HG03521 (cell line): ENCODE measurements at regions not wholly inside any gene's neighbourhood (a gene's known extent, or its start where the extent isn't known, plus 50 kb on each side); places are given as distances from the start of the nearest gene placed in this dataset.
"Not testable (repeated sequence)": the region's sequence is repeated elsewhere in the genome, so short reads cannot be mapped to it uniquely, and the experiment has no call there.

ENCODE experiments used
- ATAC-seq: cut with Tn5 transposase; IDR thresholded peaks from one replicate; pipeline ENCODE4 v1.9.1; 2021; ENCODE audit warnings: mild to moderate bottlenecking, moderate library complexity; ENCODE audit not compliant: unreplicated experiment

DNA sequence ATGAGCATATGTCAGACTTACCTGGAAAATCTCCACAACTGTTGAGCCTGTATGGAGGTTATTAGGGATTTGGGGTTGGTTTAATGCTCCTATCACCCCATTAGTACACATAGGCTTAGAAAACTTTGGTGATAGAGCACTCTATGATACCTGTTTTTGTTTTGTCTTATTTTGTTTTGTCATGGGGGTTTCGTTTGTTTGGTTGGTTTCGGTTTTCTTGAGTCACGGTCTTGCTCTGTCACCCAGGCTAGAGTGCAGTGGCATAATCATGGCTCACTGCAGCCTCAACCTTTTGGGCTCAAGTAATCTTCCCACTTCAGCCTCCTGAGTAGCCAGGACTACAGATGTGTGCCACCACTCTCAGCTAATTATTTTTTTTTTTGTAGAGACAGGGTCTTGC is 70.0 kb downstream of the MZT1 start:
- no peak for ATAC-seq

DNA sequence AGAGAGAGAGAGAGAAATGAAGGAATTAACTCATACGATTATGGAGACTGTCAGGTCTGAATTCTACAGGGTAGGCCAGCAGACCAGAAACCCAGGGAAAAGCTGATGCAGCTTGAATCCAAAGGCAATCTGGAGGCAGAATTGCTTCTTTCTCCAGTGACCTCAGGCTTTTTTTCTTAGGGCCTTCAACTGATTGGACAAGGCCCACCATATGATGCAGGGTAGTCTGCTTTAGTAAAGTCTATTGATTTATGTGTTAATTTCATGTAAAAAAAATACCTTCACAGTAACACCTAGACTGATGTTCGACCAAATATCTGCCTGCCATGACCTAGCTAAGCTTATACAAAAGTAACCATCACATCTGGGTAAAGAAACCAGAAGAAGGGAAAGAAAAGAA is 71.1 kb downstream of the MZT1 start:
- no peak for ATAC-seq

DNA sequence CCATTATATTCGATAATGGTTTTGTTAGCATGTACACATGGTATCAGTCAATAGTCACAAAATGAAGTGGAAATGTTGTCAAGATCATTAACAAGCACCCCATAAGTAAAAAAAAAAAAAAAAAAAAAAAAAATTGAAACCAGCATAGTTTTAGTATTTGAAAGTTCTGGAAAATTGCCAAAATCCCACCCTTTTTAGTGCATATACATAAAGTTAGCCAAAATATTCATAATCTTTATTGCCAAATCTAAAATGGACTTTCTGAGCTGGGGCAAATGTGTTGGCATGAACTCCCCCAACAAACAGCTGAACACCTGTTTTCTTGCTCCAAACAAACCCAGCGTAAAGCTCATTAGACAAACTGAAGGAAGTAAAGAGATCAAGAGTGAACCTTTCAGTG is 73.9 kb downstream of the MZT1 start:
- ATAC-seq: no peak

DNA sequence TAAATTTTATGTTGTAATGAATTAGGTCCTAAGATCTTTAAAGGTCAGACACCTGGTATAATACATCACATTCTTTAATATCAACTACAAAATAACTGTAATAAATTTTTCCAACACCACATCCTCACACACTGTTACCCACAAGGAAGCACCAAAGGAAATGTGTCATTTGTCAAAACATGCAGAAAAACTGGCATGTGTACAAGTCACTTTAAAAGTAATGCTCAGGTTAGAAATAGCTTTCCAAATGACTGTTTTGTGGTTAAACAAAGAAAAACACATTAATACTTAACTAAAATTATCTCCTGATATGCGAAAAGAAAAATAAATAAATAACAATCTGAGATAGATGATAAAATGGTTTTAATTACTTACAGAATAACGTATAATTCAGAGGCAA is 74.7 kb downstream of the MZT1 start:
- no peak for ATAC-seq

DNA sequence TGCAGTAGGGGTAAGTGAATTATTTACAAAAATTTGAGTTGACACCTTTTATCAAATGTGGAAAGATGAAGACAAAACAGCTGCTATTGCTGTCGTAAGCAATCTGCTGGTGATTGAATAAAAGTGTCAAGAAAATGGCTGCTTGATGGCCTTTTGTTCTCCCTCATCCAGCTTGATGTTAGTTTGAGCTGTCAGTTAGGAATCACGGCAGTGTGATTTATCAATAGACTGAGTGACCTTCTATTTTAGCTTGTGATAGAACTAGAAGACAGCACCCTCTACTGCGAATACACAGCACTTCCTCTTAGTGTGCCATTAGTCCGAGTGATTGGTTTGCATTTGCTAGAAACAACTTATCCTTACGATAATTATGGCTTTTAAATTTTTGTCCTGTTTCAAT is 76.3 kb downstream of the MZT1 start:
- no peak for ATAC-seq

DNA sequence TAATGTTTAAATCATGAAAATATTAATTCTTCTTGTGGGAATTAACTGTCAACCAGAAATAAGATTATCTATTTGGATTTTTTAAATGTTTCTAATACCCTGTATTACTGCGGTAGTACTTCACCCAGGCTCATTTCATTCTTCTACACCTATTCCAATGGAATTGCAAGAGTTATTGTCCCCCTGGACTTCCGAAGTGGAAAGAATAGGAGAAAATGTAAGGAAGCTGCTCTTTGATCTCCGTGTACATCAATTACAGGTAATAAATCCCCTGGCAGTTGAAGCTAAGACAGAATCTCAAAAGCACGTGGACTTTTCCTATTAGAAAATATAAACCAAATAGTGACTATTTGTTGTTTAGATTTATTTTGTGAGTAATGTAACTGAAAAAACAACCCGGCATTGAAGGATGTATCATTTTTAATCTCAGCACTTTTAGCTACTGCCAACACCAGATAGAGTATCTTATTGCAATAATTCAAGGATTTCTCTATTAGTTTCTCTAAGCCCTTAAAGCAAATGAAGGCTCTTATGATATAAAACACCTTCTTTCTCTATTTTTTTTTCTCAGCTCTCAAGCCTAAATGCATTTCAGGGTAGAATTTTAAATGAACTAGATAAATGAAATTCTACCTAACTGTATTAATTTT is 77.3 kb downstream of the MZT1 start:
- ATAC-seq: no peak

DNA sequence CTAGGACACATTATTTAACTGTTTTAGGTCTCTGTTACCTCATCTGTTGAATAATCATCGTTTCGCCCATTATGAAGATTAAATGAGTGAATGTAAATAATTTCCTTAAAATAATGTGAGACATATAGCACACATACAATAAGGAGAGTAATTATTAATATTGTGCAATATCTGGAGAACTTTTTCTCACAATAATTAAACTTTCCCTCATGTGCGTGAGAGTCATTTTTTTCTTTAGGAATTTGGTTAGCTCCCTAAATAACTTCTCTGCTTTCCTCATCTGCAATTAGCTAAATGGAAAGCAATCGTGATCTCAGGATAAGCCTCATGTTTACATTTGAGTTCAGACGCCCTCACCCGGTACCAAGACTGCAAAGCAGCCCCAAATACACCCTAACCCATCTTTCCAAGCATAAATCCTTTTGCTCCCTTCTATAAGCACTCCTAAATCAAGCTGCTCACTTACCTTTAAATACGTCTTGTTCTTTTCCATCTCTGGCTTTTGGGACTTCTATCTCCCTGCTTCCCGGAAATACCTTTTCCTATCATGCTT is 78.8 kb downstream of the MZT1 start:
- no peak for ATAC-seq

DNA sequence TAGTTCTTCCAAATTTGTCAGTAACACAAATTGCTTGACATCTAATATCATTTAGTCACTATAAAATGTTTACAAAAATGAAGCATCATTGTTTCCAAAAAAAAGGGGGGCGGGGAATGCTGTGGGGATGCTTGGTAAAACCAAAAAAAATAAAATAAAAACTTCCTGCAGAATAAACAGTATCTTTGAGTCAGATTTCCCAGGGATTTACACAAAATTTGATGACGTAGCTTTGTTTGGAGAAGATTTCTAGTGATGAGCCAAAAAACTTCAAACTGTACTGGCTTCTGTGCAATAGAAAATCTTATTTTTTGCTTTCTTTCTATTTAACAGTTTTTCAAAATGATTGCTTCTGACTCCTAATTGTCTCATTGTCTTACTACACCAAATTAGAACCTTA is 80.0 kb downstream of the MZT1 start:
- ATAC-seq: no peak

DNA sequence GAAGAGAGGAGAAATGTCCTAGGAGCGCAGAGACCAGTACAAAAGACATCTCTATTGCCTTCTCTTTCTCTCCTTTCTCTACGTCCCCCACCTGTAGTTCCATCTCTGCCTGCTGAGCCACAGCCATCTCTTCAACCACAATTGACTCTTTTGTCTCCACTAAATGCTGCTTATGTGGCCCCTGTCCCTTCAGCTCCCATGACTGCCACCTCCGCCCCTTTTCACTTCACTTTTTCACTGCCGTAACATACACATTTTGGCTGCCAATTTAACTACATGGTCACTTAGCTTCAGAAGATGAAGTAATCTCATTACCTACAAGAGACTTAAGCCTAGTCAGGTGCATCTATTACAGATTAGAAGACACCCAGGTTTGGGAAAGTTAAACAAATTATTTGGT is 81.9 kb downstream of the MZT1 start:
- ATAC-seq: no peak

DNA sequence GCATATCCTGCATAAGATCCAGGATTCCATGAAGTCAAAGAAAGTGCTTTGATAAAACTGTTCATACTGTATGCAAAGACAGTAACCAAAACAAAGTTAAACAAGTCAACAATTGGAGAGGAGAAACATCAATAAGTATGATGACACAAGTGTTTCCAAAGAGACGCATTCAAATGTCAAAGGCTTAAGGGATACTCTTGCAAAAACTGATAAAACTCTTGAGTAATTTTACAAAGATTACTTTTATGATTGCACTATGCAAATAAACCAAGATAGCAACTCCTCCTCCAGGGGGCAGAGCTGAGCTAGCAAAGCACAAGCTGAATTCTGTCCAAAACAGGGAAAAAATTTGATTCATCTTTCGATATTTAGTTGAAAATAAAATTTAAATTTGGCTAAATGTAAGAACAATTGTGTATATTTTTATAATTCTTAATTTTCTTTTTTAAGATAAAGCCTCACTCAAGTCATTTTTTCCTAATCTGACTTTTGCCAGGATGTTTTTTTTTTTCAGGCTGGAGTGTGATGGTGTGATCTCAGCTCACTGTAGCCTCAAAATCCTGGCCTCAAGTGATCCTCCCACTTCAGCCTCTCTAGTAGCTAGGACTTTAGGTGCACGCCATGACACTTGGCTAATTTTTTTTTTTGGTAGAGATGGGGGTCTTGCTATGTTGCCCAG is 84.0 kb downstream of the MZT1 start:
- peak; percentile 61 for ATAC-seq

DNA sequence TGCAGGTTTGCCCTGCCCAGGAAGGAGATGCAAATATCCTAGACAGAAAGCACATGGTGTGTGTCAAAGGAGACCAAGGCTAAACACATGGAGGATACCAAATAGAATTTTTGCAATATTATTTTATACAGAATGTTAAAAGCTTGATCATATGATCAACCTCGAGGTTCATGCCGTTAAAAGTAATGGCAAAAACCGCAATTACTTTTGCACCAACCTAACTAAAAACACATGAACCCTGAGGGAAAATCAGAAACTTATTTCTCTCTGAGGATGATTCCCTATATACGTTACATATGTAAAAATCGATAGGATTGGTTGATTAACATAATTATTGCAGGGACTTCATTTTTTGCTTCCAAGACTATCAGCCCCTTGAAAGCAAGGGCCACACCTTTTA is 88.1 kb downstream of the MZT1 start:
- ATAC-seq: no peak

DNA sequence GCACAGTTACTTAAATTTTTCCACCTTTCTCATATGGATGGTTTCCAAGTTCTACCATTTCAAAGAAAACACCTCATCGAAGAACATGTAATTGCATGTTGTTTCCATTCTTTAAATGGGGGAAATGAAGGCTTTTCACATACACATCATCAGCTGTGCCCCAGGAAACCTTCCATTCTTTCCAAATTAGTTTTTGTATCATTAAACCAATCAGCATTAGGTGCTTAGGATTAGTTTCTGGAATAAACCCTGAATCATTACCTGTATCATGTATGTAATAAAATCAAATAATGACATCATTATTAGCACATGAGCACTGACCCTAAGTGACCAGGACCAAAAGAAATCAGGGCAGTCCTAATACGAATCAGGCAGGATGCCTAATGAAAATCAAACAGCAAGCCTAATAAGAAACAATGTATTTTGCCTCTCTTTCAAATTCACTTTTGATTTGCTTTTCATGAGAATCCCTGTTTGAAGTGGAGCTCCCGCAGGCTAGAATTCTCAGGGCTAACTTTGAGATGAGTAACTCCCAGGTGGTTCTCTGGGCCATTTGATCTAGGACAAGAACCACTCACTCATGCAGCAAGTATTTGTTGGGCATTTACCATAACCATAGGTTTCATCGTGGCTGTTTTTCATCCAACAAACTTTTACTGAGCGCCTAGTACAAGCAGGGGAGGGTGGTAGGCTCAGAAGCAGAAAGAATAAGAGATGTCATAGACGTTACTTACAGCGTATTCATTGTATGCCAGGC is 89.2 kb downstream of the MZT1 start:
- no peak for ATAC-seq

DNA sequence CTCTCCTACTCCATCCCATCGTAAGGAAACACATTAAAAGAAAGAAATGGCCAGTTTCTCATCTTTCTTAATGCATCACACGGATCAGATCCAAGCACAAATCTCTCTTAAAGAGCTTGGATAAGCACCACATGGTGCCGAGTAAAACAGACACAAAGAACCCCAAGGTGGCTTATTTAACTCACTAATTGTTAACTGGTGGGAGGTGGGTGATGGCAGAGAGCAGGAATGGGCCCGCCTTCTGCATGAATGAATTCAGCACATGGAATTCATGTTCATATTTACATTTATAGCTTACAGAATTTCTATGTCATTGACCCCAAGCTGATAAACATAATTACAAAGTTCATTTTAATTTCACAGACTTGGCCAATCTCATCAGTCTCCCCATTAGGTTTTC is 89.9 kb downstream of the MZT1 start:
- ATAC-seq: no peak

DNA sequence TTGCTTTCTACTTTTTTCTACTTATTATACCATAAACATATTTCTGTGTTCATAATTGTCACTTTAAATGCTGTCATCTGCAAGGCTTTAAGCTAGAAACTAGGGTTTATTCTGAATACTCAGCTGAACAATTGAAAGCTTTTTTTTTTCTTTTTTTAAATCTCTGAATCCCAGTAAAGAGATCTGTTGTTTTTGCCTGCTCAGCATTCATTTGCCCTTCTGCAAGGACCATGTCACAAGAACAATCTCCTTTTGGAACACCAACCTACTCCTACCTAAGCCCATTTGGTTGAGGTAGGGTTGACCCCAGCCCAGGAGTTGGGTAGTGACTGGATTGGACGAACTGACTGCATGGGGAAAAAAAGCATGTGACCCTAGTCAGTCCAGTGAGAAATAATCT is 92.6 kb downstream of the MZT1 start:
- ATAC-seq: no peak

DNA sequence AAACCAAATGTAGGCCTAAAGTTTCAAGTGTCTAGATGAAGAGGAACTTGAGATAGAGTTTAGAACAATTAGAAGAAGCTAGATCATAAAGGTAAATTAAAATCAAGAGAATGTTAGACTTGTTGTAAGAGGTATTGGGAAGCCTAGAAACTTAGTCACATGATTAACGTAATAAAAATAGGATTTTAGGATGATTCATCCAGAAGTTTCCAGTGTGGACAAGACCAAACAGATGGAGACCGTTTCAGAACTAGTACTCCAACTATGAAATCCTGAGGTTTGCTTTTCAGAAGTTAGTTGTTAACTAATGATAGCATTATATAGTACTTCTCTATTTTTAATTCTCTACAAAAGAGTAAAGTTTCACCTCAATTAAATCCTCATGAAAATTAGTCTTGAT is 104.9 kb downstream of the MZT1 start:
- ATAC-seq: no peak

DNA sequence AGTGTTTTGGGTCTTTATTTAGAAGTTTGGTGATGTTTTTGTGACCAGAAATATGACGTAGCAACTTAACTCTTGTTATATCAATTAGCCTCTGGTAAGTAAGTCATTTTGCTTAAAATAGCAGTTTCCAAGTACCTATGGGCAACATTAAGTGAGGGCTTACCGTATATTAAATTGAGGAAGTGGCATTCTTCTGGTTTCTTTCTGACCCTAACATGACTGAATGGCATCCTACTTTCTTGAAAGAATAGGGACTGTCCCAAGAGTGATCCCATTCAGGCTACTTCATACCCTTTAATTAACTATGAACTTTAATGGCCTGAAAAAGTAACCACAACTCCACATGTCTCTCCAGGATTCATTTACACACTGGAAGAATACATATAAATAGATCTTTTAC is 106.6 kb downstream of the MZT1 start:
- ATAC-seq: no peak

DNA sequence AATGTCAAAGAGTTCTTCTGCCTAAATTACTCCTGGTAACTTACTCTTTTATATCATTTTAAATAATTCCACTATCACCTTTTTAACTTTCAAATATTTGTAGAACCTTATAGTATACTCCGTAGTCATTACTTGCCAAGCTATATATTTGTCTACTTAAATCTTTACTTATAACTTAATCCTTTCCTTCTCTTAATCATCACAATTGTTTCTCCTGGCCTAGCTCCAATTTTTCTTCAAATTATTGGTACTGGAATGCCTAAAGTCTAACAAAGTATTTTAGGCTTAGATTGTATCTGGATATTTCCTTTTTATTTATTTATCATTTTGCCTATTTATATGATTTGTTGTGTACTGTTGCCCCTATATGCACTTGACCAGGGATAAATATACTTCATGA is 109.5 kb downstream of the MZT1 start:
- ATAC-seq: no peak

DNA sequence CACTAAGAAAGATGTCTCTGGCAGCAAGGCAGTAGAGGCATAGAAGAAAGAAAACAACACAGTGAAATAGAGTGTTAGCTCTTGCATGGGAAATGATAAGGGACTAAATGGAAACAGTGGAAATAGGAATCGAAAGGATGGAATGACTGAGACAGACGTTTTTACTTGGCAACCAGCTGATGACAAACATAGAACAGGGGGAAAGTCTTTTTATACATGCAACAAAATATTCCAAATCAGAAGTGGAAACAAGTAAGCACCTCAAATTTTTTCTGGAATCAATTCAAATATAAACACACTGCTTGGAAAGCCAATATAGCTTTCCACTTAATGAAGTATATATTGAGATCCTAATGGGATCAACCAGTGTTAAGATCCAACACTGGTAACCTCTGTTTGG is 110.2 kb downstream of the MZT1 start:
- no peak for ATAC-seq

DNA sequence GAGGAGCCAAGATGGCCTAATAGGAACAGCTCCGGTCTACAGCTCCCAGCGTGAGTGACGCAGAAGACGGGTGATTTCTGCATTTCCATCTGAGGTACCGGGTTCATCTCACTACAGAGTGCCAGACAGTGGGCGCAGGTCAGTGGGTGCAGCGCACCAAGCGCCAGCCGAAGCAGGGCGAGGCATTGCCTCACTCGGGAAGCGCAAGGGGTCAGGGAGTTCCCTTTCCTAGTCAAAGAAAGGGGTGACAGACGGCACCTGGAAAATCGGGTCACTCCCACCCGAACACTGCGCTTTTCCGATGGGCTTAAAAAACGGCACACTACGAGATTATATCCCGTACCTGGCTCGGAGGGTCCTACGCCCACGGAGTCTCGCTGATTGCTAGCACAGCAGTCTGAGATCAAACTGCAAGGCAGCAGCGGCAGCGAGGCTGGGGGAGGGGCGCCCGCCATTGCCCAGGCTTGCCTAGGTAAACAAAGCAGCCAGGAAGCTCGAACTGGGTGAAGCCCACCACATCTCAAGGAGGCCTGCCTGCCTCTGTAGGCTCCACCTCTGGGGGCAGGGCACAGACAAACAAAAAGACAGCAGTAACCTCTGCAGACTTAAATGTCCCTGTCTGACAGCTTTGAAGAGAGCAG is 117.1 kb downstream of the MZT1 start:
- not testable (repeated sequence) for ATAC-seq

DNA sequence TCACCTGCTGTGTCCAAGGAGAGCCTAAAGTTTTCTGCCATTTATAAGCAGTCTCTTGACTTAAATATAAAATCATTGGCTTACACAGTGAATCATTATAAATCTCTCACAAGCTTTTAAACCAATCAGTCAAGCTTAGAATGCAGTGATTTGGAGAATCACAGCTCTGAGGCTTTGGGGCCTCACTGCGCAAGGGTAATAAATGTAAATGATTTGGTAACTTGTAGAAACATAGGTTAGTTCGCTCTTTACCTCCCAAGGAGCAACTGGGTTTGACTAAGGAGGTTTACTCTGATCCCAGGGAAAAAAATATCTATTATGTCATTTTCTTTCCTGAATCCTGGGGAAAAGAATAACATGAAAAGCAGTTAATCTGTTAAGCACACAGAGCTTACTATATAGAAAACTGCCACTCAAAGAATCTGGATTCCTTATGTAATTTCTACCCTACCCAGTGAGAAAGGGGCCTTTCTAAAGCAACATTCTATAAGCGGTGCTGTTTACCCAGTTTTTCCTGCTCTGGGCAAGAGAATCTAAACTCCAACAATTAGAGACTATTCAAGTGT is 128.2 kb downstream of the MZT1 start:
- no peak for ATAC-seq

DNA sequence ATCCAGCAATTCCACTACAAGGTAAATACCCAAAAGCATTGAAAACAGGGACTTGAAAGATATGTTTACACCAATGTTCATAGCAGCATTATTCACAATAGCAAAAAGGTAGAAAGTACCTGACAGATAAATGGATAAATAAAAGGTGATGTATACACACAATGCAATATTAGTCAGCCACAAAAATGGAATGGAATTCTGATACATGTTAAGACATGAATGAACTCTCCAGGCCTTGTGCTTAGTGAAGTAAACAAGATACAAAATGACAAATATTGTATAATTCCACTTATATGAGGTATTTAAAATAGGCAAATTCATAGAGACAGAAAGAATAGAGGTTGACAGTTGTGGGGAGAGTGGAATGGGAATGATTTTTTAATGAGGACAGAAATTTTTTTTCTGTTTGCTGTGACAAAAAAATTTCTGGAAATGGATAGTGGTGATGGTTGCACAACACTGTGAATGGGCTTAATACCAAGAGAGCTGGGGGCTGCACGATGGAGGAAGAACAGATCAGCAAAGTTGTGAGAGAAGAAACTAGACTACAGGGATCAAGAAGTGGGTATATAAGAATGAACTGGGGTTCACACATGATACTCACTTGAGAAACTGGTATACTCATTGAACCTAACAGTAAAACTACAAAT is 137.2 kb downstream of the MZT1 start:
- no peak for ATAC-seq
